ENCODE measurements at regions not wholly inside any gene's neighbourhood (a gene's known extent, or its start where the extent isn't known, plus 50 kb on each side); places are given as distances from the start of the nearest gene placed in this dataset.

DNA sequence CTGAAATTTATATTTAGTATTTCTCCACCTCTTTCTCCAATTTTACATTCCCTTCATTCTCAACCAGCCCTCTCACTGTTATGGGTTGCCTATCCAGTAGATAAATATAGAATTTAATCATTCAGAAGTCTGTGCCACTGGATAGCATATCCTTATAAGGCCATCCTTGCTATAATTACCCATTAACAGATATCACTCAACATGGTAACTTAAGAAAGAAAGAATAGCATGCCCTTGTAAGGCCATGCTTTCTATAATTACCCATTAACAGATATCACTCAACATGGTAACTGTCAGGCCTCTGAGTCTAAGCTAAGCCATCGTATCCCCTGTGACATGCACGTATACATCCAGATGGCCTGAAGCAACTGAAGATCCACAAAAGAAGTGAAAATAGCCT, 1137.4 kb upstream of the FAM98A start:
- Histone ChIP-seq H3K4me3 (ENCODE audit: low read depth, low read length) (no peak overlapping the region), H3K27me3 (ENCODE audit: control insufficient read depth, insufficient read depth, low read length) (no peaks in the 10 kb centered on the region), H3K36me3 (ENCODE audit: control insufficient read depth, insufficient read depth, low read length) (no peaks in the 10 kb centered on the region)
- no peak for DNase-seq (ENCODE audit: low read depth)
- no peak for FAIRE-seq
- TF ChIP-seq, protein P1, sequence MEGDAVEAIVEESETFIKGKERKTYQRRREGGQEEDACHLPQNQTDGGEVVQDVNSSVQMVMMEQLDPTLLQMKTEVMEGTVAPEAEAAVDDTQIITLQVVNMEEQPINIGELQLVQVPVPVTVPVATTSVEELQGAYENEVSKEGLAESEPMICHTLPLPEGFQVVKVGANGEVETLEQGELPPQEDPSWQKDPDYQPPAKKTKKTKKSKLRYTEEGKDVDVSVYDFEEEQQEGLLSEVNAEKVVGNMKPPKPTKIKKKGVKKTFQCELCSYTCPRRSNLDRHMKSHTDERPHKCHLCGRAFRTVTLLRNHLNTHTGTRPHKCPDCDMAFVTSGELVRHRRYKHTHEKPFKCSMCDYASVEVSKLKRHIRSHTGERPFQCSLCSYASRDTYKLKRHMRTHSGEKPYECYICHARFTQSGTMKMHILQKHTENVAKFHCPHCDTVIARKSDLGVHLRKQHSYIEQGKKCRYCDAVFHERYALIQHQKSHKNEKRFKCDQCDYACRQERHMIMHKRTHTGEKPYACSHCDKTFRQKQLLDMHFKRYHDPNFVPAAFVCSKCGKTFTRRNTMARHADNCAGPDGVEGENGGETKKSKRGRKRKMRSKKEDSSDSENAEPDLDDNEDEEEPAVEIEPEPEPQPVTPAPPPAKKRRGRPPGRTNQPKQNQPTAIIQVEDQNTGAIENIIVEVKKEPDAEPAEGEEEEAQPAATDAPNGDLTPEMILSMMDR (IDR thresholded peaks at IDR 0.05; ENCODE audit: insufficient read depth, low read length, severe bottlenecking): no peak

DNA sequence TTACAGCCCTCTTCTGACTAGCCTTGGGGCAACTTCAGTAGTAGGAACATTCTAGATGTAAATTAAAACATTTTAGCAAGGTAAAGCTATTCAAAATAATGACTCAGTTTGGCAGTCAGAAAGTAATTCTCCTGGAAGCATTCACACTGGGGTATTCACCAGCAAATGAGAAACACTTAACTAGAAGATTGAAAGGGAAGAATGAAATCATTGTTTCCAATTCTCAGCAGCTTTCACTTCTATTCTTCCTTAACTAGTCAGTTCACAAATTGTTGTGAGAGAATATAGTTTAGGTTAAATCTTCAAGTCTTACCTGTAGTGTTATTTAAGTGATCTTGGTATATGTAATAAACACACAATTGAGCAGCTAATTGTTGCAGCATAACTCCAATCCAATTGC, 1135.6 kb upstream of the FAM98A start:
- no peak overlapping the region for H3K4me3 ChIP-seq (ENCODE audit: low read depth, low read length)
- no peak for DNase-seq (ENCODE audit: low read depth)
- H3K36me3 ChIP-seq (ENCODE audit: control insufficient read depth, insufficient read depth, low read length): no peaks in the 10 kb centered on the region
- TF ChIP-seq, protein P1 (IDR thresholded peaks at IDR 0.05; ENCODE audit: insufficient read depth, low read length, severe bottlenecking): no peak
- H3K27me3 ChIP-seq (ENCODE audit: control insufficient read depth, insufficient read depth, low read length): no peaks in the 10 kb centered on the region
- FAIRE-seq: no peak

DNA sequence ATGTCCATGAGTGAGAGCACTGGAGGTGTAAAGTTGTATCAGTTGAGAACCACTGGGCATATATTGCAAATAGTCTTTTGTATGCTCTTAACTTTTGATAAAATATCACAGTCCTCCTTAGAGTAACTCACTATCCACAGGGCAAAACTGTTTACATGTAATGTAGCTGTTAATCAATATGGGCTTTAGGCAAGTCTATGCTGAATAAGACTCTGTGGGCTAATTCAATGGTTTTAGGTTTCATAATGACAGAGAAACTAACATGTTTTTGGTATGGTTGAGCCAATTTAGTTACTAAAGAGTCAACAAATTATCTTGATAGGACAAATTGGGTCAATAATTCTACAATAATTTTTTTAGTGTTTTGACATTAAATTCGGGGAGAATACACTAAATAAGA, 1134.9 kb upstream of the FAM98A start:
- TF ChIP-seq, protein P1 (IDR thresholded peaks at IDR 0.05; ENCODE audit: insufficient read depth, low read length, severe bottlenecking): no peak
- Histone ChIP-seq H3K27me3 (ENCODE audit: control insufficient read depth, insufficient read depth, low read length) (no peaks in the 10 kb centered on the region), H3K4me3 (ENCODE audit: low read depth, low read length) (no peak overlapping the region), H3K36me3 (ENCODE audit: control insufficient read depth, insufficient read depth, low read length) (no peaks in the 10 kb centered on the region)
- DNase-seq (ENCODE audit: low read depth) (no peak), FAIRE-seq (no peak)

GRCh38 chr2:34731292-34731691, 1132.2 kb upstream of the FAM98A start:
- FAIRE-seq (no peak), DNase-seq (ENCODE audit: low read depth) (peak; percentile 13)
- H3K27me3 ChIP-seq (ENCODE audit: control insufficient read depth, insufficient read depth, low read length): no peaks in the 10 kb centered on the region
- TF ChIP-seq, protein P1 (IDR thresholded peaks at IDR 0.05; ENCODE audit: insufficient read depth, low read length, severe bottlenecking): no peak
- no peak overlapping the region for H3K4me3 ChIP-seq (ENCODE audit: low read depth, low read length)
- H3K36me3 ChIP-seq (ENCODE audit: control insufficient read depth, insufficient read depth, low read length): no peaks in the 10 kb centered on the region

DNA sequence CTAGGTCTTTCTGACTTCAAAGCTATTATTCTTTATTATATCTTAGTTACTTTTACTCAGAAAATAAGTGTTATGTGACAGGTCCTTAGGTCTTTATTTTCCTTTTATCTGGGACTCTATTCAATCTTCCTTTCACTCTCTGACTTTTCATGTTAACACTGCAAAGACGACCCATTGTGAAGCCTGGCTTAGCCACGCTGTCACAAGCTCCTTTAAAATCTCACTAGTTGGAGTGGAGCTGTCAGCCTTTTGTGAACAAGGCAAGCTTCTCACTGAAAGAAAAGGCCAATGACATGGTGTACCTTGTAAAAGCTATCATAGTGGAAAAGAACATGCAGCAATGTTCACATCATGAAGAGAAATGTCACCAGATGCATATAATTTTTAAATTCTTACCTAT, 1130.7 kb upstream of the FAM98A start:
- no peak for FAIRE-seq
- DNase-seq (ENCODE audit: low read depth): no peak
- TF ChIP-seq, protein P1 (IDR thresholded peaks at IDR 0.05; ENCODE audit: insufficient read depth, low read length, severe bottlenecking): no peak
- Histone ChIP-seq H3K36me3 (ENCODE audit: control insufficient read depth, insufficient read depth, low read length) (no peaks in the 10 kb centered on the region), H3K27me3 (ENCODE audit: control insufficient read depth, insufficient read depth, low read length) (no peaks in the 10 kb centered on the region), H3K4me3 (ENCODE audit: low read depth, low read length) (no peak overlapping the region)

DNA sequence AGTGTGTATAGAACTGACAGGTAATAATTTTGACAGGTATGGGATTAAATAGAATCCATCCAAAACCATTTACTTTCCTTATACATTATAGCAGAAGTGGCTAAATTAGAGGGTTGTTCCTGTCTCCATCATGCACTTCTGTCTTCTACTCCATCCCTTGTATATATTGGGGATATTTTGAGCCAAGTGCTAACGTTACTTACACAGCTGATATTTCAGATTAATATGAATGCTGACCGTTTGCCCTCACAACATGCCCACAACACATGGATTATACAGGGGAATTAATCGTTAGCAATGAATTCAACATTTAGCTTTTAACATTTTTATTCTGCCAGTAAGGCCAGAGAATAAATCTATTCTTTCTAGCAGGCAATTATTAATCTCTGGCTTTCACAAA, 1125.0 kb upstream of the FAM98A start:
- H3K27me3 ChIP-seq (ENCODE audit: control insufficient read depth, insufficient read depth, low read length): no peaks in the 10 kb centered on the region
- H3K36me3 ChIP-seq (ENCODE audit: control insufficient read depth, insufficient read depth, low read length): no peaks in the 10 kb centered on the region
- TF ChIP-seq, protein P1 (IDR thresholded peaks at IDR 0.05; ENCODE audit: insufficient read depth, low read length, severe bottlenecking): no peak
- FAIRE-seq (no peak), DNase-seq (ENCODE audit: low read depth) (no peak)
- H3K4me3 ChIP-seq (ENCODE audit: low read depth, low read length): no peak overlapping the region
